Testis (tissue), 2 donors: ENCODE measurements at regions not wholly inside any gene's neighbourhood (a gene's known extent, or its start where the extent isn't known, plus 50 kb on each side); places are given as distances from the start of the nearest gene placed in this dataset.

Source experiments
- DNase-seq: peaks from one replicate; pipeline ENCODE4 v3.0.0-alpha.2; 2019
- H3K27ac ChIP-seq, 2 donors: fragments of 200-600 bp; sonication (generic); one replicate each; pipeline ENCODE4 v1.5.1; 2019
- H3K27me3 ChIP-seq: fragments of 200-600 bp; sonication (generic); one replicate; pipeline ENCODE4 v1.5.1; 2019
- H3K36me3 ChIP-seq: fragments of 200-600 bp; sonication (generic); one replicate; pipeline ENCODE4 v1.5.1; 2017; ENCODE audit warnings: low read depth; ENCODE audit errors: missing control alignments
- H3K4me1 ChIP-seq: fragments of 200-600 bp; sonication (generic); one replicate; pipeline ENCODE4 v1.5.1; 2019
- H3K4me3 ChIP-seq, 2 donors: fragments of 200-600 bp; sonication (generic); one replicate each; pipeline ENCODE4 v1.5.1; 2017 to 2019
- H3K9me3 ChIP-seq: fragments of 200-600 bp; sonication (generic); one replicate; pipeline ENCODE4 v1.5.1; 2017
- POLR2A ChIP-seq: fragments of 450-650 bp; IDR thresholded peaks from one replicate; pipeline ENCODE4 v1.6.1; 2017; ENCODE audit warnings: antibody characterized with exemption, mild to moderate bottlenecking, moderate library complexity
- WGBS, 2 donors: methylation state at CpG; one replicate each; pipeline ENCODE4 v1.1.5; 2018; 5-methylcytosine and 5-hydroxymethylcytosine counted together
- intact Hi-C: fragments of 100-400 bp; cut with DNase I; formaldehyde crosslinking; loops from one replicate; pipeline ENCODE4 v1.15.1; 2023; ENCODE audit warnings: low total_unique reads
- TF ChIP-seq, protein P1 (sequence below), 3 experiments: fragments of 450-650 bp in 2 of 3; fragments of 200-600 bp in 1 of 3; sonication (generic) in 1 of 3; IDR thresholded peaks; one replicate each; pipeline ENCODE4 v1.5.1; 2016 to 2019; ENCODE audit warnings: antibody characterized with exemption in 3 of 3, mild to moderate bottlenecking in 2 of 3, moderate library complexity in 1 of 3

DNA sequence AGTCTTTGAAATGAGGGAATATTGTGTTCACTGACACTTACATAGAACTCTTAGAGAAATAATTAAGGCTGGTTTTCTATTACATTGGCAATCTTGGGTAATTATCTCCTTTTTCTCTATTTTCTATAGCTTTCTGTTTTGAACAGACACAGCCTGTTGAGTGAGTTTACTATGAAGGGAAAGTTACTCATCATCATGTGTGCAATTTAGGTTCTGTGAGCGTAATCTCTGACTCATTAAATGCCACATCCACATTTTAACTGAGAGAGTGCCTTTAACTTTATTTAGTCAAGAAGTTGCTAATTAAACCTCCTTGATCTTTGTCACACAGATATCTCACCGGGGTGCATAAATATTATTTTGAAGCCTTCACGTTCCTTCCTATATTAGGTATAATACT is 174.0 kb upstream of the SLC8A1 start:
- DNase-seq: no peak
- no peak for TF ChIP-seq POLR2A
- TF ChIP-seq, protein P1, sequence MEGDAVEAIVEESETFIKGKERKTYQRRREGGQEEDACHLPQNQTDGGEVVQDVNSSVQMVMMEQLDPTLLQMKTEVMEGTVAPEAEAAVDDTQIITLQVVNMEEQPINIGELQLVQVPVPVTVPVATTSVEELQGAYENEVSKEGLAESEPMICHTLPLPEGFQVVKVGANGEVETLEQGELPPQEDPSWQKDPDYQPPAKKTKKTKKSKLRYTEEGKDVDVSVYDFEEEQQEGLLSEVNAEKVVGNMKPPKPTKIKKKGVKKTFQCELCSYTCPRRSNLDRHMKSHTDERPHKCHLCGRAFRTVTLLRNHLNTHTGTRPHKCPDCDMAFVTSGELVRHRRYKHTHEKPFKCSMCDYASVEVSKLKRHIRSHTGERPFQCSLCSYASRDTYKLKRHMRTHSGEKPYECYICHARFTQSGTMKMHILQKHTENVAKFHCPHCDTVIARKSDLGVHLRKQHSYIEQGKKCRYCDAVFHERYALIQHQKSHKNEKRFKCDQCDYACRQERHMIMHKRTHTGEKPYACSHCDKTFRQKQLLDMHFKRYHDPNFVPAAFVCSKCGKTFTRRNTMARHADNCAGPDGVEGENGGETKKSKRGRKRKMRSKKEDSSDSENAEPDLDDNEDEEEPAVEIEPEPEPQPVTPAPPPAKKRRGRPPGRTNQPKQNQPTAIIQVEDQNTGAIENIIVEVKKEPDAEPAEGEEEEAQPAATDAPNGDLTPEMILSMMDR (IDR thresholded peaks at IDR 0.05): no peak
- Histone ChIP-seq H3K27ac (no peak overlapping the region), H3K9me3 (no peaks in the 10 kb centered on the region), H3K36me3 (no peaks in the 10 kb centered on the region), H3K27me3 (no peaks in the 10 kb centered on the region), H3K4me1 (no peaks in the 10 kb centered on the region), H3K4me3 (no peak overlapping the region)
- intact Hi-C loops: no loop called here
- WGBS, 2 donors: 91 to 93% methylated on average over 3 of the region's 3 CpGs

- intact Hi-C loops: no loop called here
- 61 to 65% methylated on average over 3 of the region's 3 CpGs for WGBS, 2 donors
- Histone ChIP-seq H3K27ac (no peak overlapping the region), H3K36me3 (no peaks in the 10 kb centered on the region), H3K4me3 (no peak overlapping the region), H3K4me1 (no peaks in the 10 kb centered on the region), H3K9me3 (no peaks in the 10 kb centered on the region), H3K27me3 (no peaks in the 10 kb centered on the region)
- no peak for TF ChIP-seq POLR2A
- TF ChIP-seq, protein P1 (IDR thresholded peaks at IDR 0.05): no peak
- no peak for DNase-seq
These were observed 176.7 kb upstream of the SLC8A1 start for GRCh38 chr2:40628556-40628955.

- Histone ChIP-seq H3K27ac (no peak overlapping the region), H3K27me3 (no peaks in the 10 kb centered on the region), H3K4me3 (no peak overlapping the region), H3K9me3 (no peaks in the 10 kb centered on the region), H3K4me1 (no peaks in the 10 kb centered on the region), H3K36me3 (no peaks in the 10 kb centered on the region)
- no peak for DNase-seq
- no peak for TF ChIP-seq POLR2A
- TF ChIP-seq, protein P1 (IDR thresholded peaks at IDR 0.05): no peak
- intact Hi-C loops: no loop called here
- 81 to 85% methylated on average over 4 of the region's 4 CpGs for WGBS, 2 donors
These were observed 178.0 kb upstream of the SLC8A1 start for GRCh38 chr2:40629768-40630434.

DNA sequence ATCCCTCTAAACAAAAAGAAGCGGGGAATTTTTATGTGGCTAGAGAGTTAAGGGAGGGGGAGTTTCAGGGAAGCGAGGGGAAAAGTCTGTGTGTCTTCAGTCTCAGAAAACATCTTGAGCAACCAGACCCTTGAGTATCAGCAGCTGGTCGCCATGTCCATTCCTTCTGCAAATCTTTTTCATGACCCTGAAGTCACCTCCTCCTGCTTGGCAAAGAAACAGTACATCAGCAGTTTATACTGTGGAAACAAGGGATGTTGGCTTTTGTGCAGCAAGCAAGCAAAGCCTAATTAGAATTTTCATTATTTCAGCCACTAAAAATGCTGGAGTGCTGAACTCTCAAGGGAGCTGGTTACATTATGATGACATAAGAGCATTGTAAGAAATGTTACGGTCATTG is 187.4 kb upstream of the SLC8A1 start:
- no peaks in the 10 kb centered on the region for H3K36me3 ChIP-seq
- intact Hi-C loops: no loop called here
- TF ChIP-seq, protein P1 (IDR thresholded peaks at IDR 0.05): no peak
- TF ChIP-seq POLR2A: no peak
- WGBS, 2 donors: 59 to 69% methylated on average over 4 of the region's 4 CpGs
- no peaks in the 10 kb centered on the region for H3K4me1 ChIP-seq
- peak; percentile 18 for DNase-seq
- H3K4me3 ChIP-seq: no peak overlapping the region
- H3K27me3 ChIP-seq: no peaks in the 10 kb centered on the region
- no peaks in the 10 kb centered on the region for H3K9me3 ChIP-seq
- H3K27ac ChIP-seq: no peak overlapping the region

DNA sequence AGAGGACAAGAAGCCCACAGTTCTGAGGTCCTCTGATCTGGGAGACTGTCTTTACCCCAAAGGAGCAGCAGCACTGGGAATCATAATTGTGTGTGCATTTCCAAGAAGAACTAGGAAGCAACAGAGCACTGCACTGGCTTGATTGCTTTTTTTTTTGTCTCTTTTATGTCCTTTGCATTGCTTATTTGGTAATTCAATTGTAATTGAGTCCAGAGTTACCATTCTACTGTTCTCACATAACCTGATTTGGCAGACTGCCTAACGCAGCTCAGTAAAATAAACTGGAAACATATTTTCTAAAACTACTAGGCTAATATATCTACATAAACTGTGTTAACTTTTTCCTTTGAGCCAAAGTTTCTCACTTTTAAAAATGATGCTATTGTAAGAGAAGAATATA is 190.3 kb upstream of the SLC8A1 start:
- no peaks in the 10 kb centered on the region for H3K9me3 ChIP-seq
- no peak overlapping the region for H3K27ac ChIP-seq
- H3K27me3 ChIP-seq: no peaks in the 10 kb centered on the region
- H3K36me3 ChIP-seq: no peaks in the 10 kb centered on the region
- no peak overlapping the region for H3K4me3 ChIP-seq
- DNase-seq: no peak
- intact Hi-C loops: no loop called here
- TF ChIP-seq, protein P1 (IDR thresholded peaks at IDR 0.05): no peak
- TF ChIP-seq POLR2A: no peak
- WGBS, 2 donors: 70 to 84% methylated on average over 1 of the region's 1 CpG
- H3K4me1 ChIP-seq: no peaks in the 10 kb centered on the region
